Activated T-cell treated with anti-CD3 and anti-CD28 coated beads for 1 hour (primary cell): ENCODE measurements at regions not wholly inside any gene's neighbourhood (a gene's known extent, or its start where the extent isn't known, plus 50 kb on each side); places are given as distances from the start of the nearest gene placed in this dataset.
"Not testable (repeated sequence)": the region's sequence is repeated elsewhere in the genome, so short reads cannot be mapped to it uniquely, and the experiment has no call there.

Source experiments
- DNase-seq: peaks from one replicate; pipeline ENCODE4 v3.0.0-alpha.2; 2020; ENCODE audit warnings: low read depth

- DNase-seq: no peak
Observed at GRCh38 chr3:20324664-20325478, 138.9 kb upstream of the SGO1 start.

- DNase-seq: no peak
Observed at GRCh38 chr3:20323307-20323927, 137.4 kb upstream of the SGO1 start.

GRCh38 chr3:20322085-20322484, 136.1 kb upstream of the SGO1 start:
- no peak for DNase-seq

- no peak for DNase-seq
Observed at GRCh38 chr3:20321391-20322047, 135.5 kb upstream of the SGO1 start.

- no peak for DNase-seq
Observed at GRCh38 chr3:20320489-20320888, 134.5 kb upstream of the SGO1 start.

- no peak for DNase-seq
Observed at GRCh38 chr3:20319551-20319950, 133.5 kb upstream of the SGO1 start.

DNA sequence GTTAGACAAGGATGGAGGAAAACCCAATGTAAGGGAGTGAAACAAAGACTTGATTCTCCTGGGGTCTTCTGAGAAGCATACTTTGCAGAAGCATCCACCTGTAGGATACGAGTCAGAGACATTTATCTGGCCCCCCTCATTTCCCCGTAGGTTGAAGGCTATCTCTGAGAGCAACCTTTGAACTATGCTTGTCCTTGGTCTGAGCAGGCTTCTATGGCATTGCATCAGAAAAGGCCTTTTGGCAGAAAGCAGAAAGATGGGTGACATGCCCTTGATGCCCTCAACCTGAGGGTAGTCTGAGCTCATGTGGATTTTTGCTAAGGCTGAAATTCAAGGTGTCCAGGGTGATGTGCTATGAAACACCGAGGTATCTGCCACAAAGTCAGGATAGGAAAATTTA, 131.6 kb upstream of the SGO1 start:
- DNase-seq: no peak

GRCh38 chr3:20316238-20316637, 130.2 kb upstream of the SGO1 start:
- no peak for DNase-seq

- no peak for DNase-seq
Observed at GRCh38 chr3:20310629-20311028, 124.6 kb upstream of the SGO1 start.

GRCh38 chr3:20307383-20307782, 121.4 kb upstream of the SGO1 start:
- no peak for DNase-seq

- no peak for DNase-seq
Observed at GRCh38 chr3:20305647-20306046, 119.6 kb upstream of the SGO1 start.

DNA sequence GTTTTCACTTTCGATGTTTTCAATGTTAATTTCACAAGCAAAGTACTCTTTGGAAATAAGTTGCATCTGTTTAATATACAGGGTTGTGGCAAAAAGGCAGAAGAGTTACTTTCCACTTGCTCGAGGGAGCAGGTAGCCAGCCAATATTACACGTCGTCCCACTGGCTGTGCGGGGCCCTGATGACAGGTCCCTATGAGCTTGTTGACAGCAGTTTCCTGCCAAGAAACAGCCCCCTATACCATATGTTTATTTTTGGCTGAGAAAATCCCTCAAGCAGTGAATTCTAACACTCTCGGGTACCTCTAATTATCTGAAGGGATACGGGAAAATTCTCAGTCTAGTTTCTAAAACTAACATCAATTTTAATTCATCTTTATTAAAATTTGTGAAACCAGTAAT, 116.8 kb upstream of the SGO1 start:
- no peak for DNase-seq

DNA sequence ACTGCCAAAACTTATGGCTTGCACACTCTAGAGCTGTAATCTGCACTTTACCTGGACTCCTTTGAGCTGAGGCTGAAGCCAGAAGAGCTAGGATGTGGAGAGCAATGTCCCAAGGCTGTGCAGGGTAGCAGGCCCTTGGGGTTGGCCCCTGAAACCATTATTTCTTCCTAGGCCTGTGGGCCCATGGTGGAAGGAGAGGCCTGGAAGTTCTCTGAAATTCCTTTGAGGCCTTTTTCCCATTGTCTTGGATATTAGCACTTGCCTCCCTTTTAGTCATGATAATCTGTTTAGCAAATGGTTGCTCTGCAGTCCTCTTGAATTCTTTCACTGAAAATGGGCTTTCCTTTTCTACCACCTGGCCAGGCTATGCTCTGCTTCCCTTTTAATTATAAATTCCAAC, 102.0 kb upstream of the SGO1 start:
- no peak for DNase-seq

GRCh38 chr3:20280257-20280656, 94.3 kb upstream of the SGO1 start:
- DNase-seq: no peak

- DNase-seq: not testable (repeated sequence)
Observed at GRCh38 chr3:20265977-20266376, 80.0 kb upstream of the SGO1 start.

GRCh38 chr3:20264900-20265567, 79.0 kb upstream of the SGO1 start:
- no peak for DNase-seq

DNA sequence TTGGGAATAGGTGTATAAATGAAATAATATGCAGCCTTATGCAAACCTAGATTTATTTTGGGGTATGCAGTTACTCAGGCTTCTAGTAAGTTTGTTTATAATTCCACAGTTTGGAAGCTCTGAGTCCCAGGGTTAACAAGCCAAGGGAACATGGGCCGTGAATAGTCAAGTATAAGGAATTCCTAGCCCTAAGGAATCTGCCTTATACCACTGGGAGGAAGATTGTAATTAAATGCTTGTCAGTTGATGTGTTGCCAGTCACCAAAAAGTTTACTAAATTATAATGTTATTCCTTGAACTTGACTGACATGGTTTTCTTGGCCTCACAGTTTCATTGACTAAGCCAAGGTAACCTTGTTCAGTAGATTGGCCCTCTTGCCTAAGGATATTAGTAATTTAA, 72.4 kb upstream of the SGO1 start:
- no peak for DNase-seq

- no peak for DNase-seq
Observed at GRCh38 chr3:20256144-20256543, 70.1 kb upstream of the SGO1 start.

DNA sequence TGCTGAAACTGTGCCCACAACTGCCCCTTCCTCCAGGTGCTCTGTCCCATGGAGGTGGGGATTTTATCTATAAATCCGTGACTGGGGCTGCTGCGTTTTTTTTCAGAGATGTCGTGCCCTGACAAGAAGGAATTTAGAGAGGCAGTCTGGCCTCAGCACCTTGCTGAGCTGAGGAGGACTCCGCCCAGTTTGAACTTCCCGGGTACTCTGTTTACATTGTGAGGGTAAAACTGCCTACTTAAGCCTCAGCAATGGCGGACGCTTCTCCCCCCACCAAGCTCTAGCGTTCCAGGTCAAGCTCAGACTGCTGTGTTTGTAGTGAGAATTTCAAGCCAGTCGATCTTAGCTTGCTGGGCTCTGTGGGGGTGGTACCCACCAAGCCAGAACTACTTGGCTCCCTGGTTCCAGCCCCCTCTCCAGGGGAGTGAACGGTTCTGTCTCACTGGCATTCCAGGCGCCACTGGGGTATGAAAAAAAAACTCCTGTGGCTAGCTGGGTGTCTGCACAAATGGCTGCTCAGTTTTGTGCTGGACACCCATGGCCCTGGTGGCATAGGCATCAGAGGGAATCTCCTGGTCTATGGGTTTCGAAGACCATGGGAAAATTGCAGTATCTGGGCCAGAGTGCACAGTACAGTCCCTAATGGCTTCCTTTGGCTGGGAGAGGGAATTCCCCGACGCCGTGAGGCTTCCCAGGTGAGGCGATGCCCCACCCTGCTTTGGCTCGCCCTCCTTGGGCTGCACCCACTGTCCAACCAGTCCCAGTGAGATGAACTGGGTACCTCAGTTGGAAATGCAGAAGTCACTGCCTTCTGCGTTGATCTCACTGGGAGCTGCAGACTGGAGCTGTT, 68.5 kb upstream of the SGO1 start:
- DNase-seq: no peak

DNA sequence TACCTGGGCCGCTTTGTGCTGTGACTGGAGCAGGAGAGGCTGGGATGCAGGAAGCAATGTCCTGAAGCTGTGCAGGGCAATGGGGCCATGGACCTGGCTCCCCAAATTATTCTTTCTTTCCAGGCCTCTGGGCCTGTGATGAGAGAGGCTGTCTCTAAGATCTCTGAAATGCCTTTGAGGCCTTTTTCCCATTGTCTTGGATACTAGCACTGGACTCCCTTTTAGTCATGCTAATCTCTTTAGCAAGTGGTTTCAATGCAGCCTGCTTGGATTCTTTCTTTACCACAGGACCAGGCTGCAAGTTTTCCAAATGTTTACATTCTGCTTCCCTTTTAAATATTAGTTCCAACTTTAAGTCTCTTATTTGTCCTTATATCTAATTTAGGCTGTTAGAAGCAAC, 64.8 kb upstream of the SGO1 start:
- DNase-seq: no peak

DNA sequence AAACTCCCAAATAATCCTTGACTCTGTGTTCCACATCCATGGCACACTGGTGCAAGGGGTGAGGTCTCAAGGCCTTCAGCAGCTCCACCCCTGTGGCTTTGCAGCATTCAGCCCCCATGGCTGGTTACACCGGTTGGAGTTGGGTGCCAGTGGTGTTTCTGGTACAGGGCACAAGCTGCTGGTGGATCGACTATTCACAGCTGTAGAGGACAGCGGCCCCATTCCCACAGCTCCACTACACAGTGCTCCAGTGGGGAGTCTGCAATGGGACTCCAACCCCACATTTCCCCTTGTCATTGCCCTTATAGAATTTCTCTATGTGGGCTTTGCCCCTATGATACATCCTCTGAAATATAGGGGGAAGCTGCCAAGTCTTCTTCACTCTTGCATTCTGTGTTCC, 64.3 kb upstream of the SGO1 start:
- DNase-seq: no peak

DNA sequence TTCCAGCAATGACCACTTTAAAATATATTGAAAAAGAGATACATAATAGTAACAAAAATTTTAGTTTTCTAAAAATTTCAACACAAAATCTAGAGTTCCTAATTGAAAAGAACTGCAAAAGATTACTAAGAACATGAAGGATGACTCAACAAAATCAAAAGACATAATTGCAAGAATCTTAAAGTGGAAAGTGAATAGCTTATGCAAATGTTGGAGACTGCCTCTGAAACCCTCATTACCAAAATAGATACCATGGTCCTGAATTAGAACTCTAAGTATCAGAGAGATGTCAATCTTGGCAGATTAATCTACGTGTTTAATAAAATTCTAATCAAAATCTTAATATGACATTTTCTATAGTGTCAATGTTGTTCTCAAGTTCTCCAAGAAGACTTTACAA, 60.7 kb upstream of the SGO1 start:
- DNase-seq: no peak
